ENCODE measurements at regions not wholly inside any gene's neighbourhood (a gene's known extent, or its start where the extent isn't known, plus 50 kb on each side); places are given as distances from the start of the nearest gene placed in this dataset.

GRCh38 chr2:187709065-187709464, 154.8 kb upstream of the TFPI start:
- TF ChIP-seq CREB1 (IDR thresholded peaks at IDR 0.05): no peak
- TF ChIP-seq RAD21 (IDR thresholded peaks at IDR 0.05 in 1 of 2, conservative IDR thresholded peaks at IDR 0.05 in 1 of 2; ENCODE audit: low read depth in 2 of 2, low read length in 2 of 2): no peak
- TF ChIP-seq JUND (IDR thresholded peaks at IDR 0.05; ENCODE audit: low read length): no peak
- no peak for TF ChIP-seq HDAC6 (IDR thresholded peaks at IDR 0.05; ENCODE audit: low read depth, low read length)

All from H1 (cell line).